Thymus (tissue), 11 donors: ENCODE measurements at regions not wholly inside any gene's neighbourhood (a gene's known extent, or its start where the extent isn't known, plus 50 kb on each side); places are given as distances from the start of the nearest gene placed in this dataset.

ENCODE experiments used
- DNase-seq, 9 donors: peaks; one replicate each; pipeline ENCODE4 v3.0.0-alpha.2; 2013; ENCODE audit warnings: low spot score in 9 of 9, low read depth in 6 of 9, missing footprints in 1 of 9
- H3K27ac ChIP-seq, 2 donors: one replicate each; pipeline ENCODE4 v1.5.1; 2013; ENCODE audit warnings: control low read depth in 1 of 2, low read depth in 1 of 2, low read length in 1 of 2, mild to moderate bottlenecking in 1 of 2, moderate library complexity in 1 of 2
- H3K27me3 ChIP-seq, 2 donors: one replicate each; pipeline ENCODE4 v1.5.1; 2013; ENCODE audit warnings: low read length in 1 of 2; ENCODE audit not compliant: control insufficient read depth in 2 of 2, insufficient read depth in 1 of 2
- H3K36me3 ChIP-seq, 2 donors: one replicate each; pipeline ENCODE4 v1.5.1; 2013; ENCODE audit warnings: low read length in 1 of 2, mild to moderate bottlenecking in 1 of 2, moderate library complexity in 1 of 2; ENCODE audit not compliant: control insufficient read depth in 2 of 2, insufficient read depth in 2 of 2
- H3K4me1 ChIP-seq, 2 donors: one replicate each; pipeline ENCODE4 v1.5.1; 2013; ENCODE audit warnings: low read length in 2 of 2; ENCODE audit not compliant: control insufficient read depth in 2 of 2, insufficient read depth in 2 of 2
- H3K4me3 ChIP-seq, 2 donors: one replicate each; pipeline ENCODE4 v1.5.1; 2013; ENCODE audit warnings: low read length in 2 of 2, control low read depth in 1 of 2, mild to moderate bottlenecking in 1 of 2
- H3K9me3 ChIP-seq, 2 donors: one replicate each; pipeline ENCODE4 v1.5.1; 2013; ENCODE audit warnings: low read length in 1 of 2, mild to moderate bottlenecking in 1 of 2; ENCODE audit not compliant: control insufficient read depth in 2 of 2, insufficient read depth in 1 of 2
- WGBS: extraction: QIAGEN DNeasy Blood & Tissue Kit; methylation state at CpG from one replicate; pipeline ENCODE4 v1.1.7; 2013; 5-methylcytosine and 5-hydroxymethylcytosine counted together
- donor health status: healthy.

DNA sequence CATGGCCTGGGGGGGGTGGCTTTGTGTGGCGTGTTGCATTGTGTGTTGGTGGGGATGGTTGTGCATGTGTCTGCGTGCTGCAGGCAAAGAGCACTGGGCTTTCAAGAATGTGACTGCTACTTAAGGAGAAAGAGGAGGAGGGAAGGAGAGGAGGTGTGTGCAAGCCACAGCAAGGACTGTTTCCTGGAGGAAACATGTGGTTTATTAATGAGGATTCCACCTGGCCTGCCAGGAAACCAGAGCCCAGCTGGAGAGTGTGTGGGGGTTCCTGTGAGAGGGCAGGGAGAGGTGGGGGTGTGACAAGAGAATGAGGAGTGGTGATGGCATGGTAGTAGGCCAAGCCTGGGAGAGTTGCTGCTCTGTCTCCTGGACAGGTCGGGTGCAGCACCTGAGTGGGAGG, 258.1 kb upstream of the ROPN1 start:
- DNase-seq: no peak
- WGBS: 5% methylated on average over 3 of the region's 3 CpGs
- Histone ChIP-seq H3K27me3 (peaks cover 0 to 4% of the 10 kb centered on the region in 2 donors), H3K9me3 (no peaks in the 10 kb centered on the region), H3K4me3 (no peak overlapping the region), H3K36me3 (no peaks in the 10 kb centered on the region), H3K27ac (no peak overlapping the region), H3K4me1 (peaks cover 0 to 2% of the 10 kb centered on the region in 2 donors)

DNA sequence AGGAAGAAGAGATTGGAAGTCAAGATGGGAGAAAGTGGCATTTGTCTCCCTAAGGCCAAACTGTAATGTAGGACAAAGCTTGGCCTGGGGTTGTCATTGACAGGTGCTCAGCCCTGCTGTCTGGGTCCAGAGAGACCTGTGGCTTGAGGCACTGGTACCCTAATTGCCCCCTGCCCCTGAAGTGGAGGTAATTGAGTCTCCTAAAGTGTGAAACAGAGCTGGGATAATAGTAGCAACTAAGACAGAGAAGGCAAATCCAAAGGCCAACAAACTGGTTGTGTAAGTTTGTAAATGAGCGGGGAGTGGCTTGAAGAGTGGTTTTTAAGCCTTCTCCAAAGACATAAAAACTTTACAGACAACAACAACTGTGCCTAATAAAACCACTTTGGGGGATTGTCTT, 264.2 kb upstream of the ROPN1 start:
- no peak overlapping the region for H3K27ac ChIP-seq

DNA sequence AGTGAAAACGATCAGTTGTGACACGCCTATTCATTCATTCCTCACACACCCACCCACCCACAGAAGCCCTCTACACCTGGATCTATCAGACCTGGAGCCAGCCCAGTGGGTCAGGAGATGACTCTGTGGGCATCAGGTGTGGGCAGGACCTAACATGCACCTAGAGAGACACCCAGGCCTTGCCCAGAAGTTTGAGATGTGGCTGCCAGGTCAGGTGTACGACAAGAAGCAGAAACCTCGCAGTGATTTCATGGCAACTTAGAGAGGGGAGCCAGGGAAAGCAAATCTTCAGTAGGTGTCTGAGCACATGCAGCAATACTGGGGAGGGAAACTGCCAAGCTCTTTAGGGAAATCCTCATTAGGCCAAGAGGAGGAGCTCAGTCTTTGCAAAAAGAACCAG, 264.7 kb upstream of the ROPN1 start:
- H3K27ac ChIP-seq: no peak overlapping the region
- H3K9me3 ChIP-seq: no peaks in the 10 kb centered on the region
- DNase-seq: no peak
- WGBS: 94% methylated on average over 4 of the region's 4 CpGs
- H3K4me3 ChIP-seq: no peak overlapping the region
- no peaks in the 10 kb centered on the region for H3K4me1 ChIP-seq
- H3K27me3 ChIP-seq: no peaks in the 10 kb centered on the region
- no peaks in the 10 kb centered on the region for H3K36me3 ChIP-seq

More for the DNA sequence above, 264.2 kb upstream of the ROPN1 start:
- Histone ChIP-seq H3K4me1 (no peaks in the 10 kb centered on the region), H3K36me3 (no peaks in the 10 kb centered on the region), H3K27me3 (no peaks in the 10 kb centered on the region), H3K9me3 (no peaks in the 10 kb centered on the region), H3K4me3 (no peak overlapping the region)
- 86% methylated on average over 1 of the region's 1 CpG for WGBS
- no peak for DNase-seq

DNA sequence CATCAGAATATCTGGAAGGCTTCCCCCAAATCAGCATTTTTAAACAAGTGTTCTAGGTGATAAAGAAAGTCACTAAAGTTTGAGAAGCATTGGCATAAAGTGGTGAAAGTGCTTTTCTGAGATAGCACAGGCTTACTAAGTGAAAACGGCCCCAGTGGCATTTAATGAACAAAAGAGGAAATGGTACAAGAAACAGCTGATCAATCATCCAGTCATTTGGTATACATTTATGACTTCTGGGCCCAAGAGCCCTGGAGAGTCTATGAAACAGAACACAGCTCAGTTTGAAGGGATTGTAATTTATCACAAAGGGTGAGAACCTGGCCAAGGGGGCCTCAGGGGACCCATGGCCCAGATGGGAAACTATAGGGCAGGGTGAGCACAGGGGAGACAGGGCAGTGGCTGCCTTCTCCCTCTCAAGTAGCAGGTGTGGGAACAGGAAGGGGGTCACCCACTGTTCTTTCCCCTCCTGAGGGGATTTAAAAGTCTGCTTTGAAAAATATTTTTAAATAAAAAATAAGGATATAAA, 265.5 kb upstream of the ROPN1 start:
- Histone ChIP-seq H3K4me3 (no peak overlapping the region), H3K9me3 (no peaks in the 10 kb centered on the region), H3K27ac (no peak overlapping the region), H3K4me1 (no peaks in the 10 kb centered on the region), H3K36me3 (no peaks in the 10 kb centered on the region), H3K27me3 (no peaks in the 10 kb centered on the region)
- DNase-seq: no peak
- WGBS: 2% methylated on average over 1 of the region's 1 CpG

DNA sequence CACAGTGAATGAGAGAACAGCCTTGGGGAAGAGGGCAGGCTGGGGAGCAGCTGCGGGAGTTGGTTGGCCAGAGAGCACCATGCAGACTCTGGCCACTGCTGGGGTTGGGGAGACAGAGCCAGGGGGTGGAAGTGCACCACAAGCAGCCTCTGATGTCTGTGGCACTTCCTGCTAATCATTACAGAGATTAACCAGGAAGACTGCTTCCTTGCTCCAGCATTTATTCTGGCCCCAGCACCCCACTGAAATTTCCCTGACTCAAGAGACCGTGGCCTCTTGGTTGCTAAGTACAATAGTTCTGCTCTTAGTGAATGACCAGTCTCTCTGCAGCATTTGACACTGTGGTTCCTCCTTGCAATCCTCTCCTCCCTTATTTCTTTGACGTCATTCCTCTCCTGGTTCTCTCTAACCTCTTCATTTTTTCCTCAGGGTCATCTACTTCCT, 266.2 kb upstream of the ROPN1 start:
- Histone ChIP-seq H3K4me1 (no peaks in the 10 kb centered on the region), H3K4me3 (no peak overlapping the region), H3K27ac (no peak overlapping the region), H3K36me3 (no peaks in the 10 kb centered on the region), H3K27me3 (no peaks in the 10 kb centered on the region), H3K9me3 (no peaks in the 10 kb centered on the region)
- no peak for DNase-seq
- 88% methylated on average over 3 of the region's 3 CpGs for WGBS

DNA sequence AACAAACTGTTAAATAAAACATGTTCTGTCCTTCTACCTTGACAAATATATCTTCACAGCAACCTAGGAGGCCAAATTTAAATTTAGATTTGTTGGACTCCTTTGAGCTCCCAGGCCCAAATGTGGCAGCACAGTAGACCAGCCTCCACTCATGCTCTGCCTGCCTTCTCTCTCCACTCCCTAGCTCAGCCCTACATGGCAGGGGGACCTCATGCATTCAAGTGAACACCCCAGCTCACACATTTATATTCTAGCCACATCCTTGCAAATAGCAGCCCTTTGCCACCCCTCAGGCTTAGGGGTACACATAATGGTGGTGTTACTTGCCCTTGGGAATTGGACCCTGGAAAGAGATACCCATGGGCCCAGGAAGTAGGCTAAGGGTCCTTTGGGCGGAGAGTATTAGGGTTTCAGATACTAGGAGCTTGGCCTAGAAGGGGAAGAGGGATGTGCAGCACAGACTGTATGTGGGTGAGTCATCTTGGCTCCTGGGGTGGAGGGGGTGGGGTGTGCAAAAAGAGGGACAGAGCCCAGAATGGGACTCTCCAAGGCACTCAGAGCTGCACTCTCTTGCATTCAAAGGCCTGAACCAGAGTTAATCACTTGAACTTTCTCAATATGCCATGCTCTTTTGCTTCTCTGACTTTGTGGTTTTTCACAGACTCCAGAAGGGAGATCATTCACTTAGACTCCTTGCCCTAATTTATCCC, 268.4 kb upstream of the ROPN1 start:
- Histone ChIP-seq H3K9me3 (no peaks in the 10 kb centered on the region), H3K4me1 (no peaks in the 10 kb centered on the region), H3K27me3 (no peaks in the 10 kb centered on the region), H3K4me3 (no peak overlapping the region), H3K27ac (no peak overlapping the region), H3K36me3 (no peaks in the 10 kb centered on the region)
- 98% methylated on average over 1 of the region's 1 CpG for WGBS
- no peak for DNase-seq

DNA sequence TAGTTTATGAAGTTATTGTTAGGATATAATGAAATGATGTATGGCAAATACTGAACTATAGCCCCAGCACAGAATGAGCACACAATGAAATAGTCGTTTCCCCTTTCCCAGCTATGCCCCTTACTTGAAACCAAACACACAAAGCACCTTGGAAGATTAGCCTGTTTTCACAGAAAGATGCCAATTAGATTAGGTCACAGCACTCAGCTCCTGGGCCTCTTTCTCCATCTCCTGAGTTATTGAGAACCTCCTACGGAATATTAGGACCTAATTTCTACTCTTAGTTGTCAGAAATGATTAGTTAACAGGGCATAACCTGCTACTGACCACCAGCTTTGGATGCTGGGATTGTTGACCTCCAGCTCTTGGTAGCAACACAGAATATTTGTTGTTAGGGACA, 269.4 kb upstream of the ROPN1 start:
- no peak overlapping the region for H3K27ac ChIP-seq
- H3K4me3 ChIP-seq: no peak overlapping the region
- no peaks in the 10 kb centered on the region for H3K27me3 ChIP-seq
- no peak for DNase-seq
- 82% methylated on average over 2 of the region's 2 CpGs for WGBS
- no peaks in the 10 kb centered on the region for H3K36me3 ChIP-seq
- H3K9me3 ChIP-seq: no peaks in the 10 kb centered on the region
- no peaks in the 10 kb centered on the region for H3K4me1 ChIP-seq

DNA sequence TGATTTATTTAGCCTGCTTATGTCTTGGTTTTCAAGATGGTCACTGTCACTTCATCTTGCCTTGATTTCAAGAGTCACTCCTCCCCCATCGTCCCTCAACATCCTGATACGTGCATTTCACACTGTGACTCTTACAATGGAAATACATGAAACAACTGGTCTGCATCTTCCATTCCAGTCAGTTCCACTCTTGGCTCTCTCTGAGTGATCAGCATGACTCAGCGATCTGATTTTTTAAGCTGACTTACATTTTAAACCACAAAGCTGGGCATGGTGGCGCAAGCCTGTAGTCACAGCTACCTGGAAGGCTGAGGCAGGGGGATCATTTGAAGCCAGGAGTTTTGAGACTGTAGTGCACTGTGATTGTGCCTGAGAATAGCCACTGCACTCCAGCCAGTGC, 271.2 kb upstream of the ROPN1 start:
- H3K9me3 ChIP-seq: no peaks in the 10 kb centered on the region
- no peaks in the 10 kb centered on the region for H3K36me3 ChIP-seq
- H3K27ac ChIP-seq: no peak overlapping the region
- DNase-seq: no peak
- no peaks in the 10 kb centered on the region for H3K27me3 ChIP-seq
- no peaks in the 10 kb centered on the region for H3K4me1 ChIP-seq
- no peak overlapping the region for H3K4me3 ChIP-seq
- WGBS: 68% methylated on average over 4 of the region's 4 CpGs

DNA sequence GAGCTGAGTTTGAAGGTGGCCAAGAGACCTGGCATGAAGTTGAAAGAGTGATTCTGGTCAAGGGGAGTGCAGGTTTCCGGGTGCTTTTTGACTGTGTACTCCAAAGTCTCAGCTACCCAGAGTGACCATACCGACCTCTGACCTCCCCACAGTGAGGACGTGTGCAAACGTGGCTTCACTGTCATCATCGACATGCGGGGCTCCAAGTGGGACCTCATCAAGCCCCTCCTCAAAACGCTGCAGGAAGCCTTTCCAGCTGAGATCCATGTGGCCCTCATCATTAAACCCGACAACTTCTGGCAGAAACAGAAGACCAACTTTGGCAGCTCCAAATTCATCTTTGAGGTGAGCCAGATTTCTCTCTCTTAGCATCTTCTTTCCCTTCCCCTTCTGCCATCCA, 272.4 kb upstream of the ROPN1 start:
- WGBS: 96% methylated on average over 8 of the region's 8 CpGs
- H3K27me3 ChIP-seq: no peaks in the 10 kb centered on the region
- DNase-seq: no peak
- no peak overlapping the region for H3K27ac ChIP-seq
- no peaks in the 10 kb centered on the region for H3K4me1 ChIP-seq
- H3K36me3 ChIP-seq: no peaks in the 10 kb centered on the region
- no peak overlapping the region for H3K4me3 ChIP-seq
- H3K9me3 ChIP-seq: no peaks in the 10 kb centered on the region
